ENCODE measurements at regions not wholly inside any gene's neighbourhood (a gene's known extent, or its start where the extent isn't known, plus 50 kb on each side); places are given as distances from the start of the nearest gene placed in this dataset.
A peak's percentile ranks its signal among the peaks of the same experiment; 100 is the strongest.

- Histone ChIP-seq H3K4me1 (ENCODE audit: control insufficient read depth, insufficient read depth, low read length) (no peaks in the 10 kb centered on the region), H3K36me3 (ENCODE audit: control insufficient read depth in 2 of 2, insufficient read depth in 1 of 2, low read length in 2 of 2) (no peaks in the 10 kb centered on the region), H3K4me3 (ENCODE audit: low read depth, low read length) (no peak overlapping the region), H3K9me3 (ENCODE audit: control insufficient read depth, insufficient read depth, low read depth, low read length) (no peaks in the 10 kb centered on the region), H3K27ac (ENCODE audit: extremely low read depth, low read depth, low read length) (no peak overlapping the region)
- CTCF ChIA-PET: interaction anchor here (1.0 kb wide), 2 partner anchors 237 to 396 kb away, joined by 3 read pairs; no protein-coding TSS in a partner anchor
- POLR2A ChIA-PET: no interaction called here
- TF ChIP-seq ZNF776 (tag by site-specific recombination; IDR thresholded peaks at IDR 0.05; ENCODE audit: borderline replicate concordance): no peak
- TF ChIP-seq SALL2 (tag by site-specific recombination; IDR thresholded peaks at IDR 0.05; ENCODE audit: borderline replicate concordance): no peak
- TF ChIP-seq PRDM1 (tag by site-specific recombination; IDR thresholded peaks at IDR 0.05): no peak
- no peak for TF ChIP-seq ZXDB (tag by site-specific recombination; IDR thresholded peaks at IDR 0.05)
- TF ChIP-seq ZNF169 (tag by site-specific recombination; IDR thresholded peaks at IDR 0.05): no peak
- no peak for TF ChIP-seq ZNF610 (tag by site-specific recombination; IDR thresholded peaks at IDR 0.05; ENCODE audit: borderline replicate concordance)
- no peak for TF ChIP-seq AEBP2 (tag by site-specific recombination; IDR thresholded peaks at IDR 0.05; ENCODE audit: borderline replicate concordance)
- TF ChIP-seq ZFHX2 (tag by site-specific recombination; conservative IDR thresholded peaks at IDR 0.05): 0 out of 2 replicates have a peak, but pooled peaks have one; percentile 18
- no peak for TF ChIP-seq ZBTB48 (tag by site-specific recombination; IDR thresholded peaks at IDR 0.05)
These were observed 71.3 kb upstream of the OLFM1 start for GRCh38 chr9:135016037-135016640.

DNA sequence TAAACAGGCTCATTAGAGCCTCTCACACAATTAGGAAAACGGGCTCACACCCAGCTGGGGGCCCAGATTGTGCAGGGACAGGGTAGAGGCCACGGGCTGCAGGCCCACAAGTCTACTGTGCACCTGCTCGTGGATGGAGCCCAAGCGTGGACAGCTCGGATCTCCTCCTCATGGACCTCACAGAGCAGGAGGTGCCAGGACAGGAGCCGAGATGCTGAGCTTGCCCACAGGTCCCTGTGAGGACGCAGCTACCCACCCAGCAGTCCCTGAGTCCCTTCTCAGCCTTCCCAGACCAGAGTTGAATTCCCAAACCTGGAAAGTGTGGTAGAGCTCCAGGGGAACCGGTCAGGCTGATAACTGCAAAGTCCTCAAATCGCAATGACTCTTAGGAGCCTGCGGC lies 70.6 kb upstream of the OLFM1 start:
- POLR2A ChIA-PET: no interaction called here
- H3K4me1 ChIP-seq (ENCODE audit: control insufficient read depth, insufficient read depth, low read length): no peaks in the 10 kb centered on the region
- H3K36me3 ChIP-seq (ENCODE audit: control insufficient read depth in 2 of 2, insufficient read depth in 1 of 2, low read length in 2 of 2): no peaks in the 10 kb centered on the region
- H3K4me3 ChIP-seq (ENCODE audit: low read depth, low read length): no peak overlapping the region
- no peaks in the 10 kb centered on the region for H3K9me3 ChIP-seq (ENCODE audit: control insufficient read depth, insufficient read depth, low read depth, low read length)
- H3K27ac ChIP-seq (ENCODE audit: extremely low read depth, low read depth, low read length): no peak overlapping the region
- CTCF ChIA-PET: interaction anchor here (1.0 kb wide), 1 partner anchor 395 kb away, joined by 3 read pairs; no protein-coding TSS in a partner anchor
- TF ChIP-seq ZNF768 (tag by site-specific recombination; IDR thresholded peaks at IDR 0.05) (no peak), ZNF530 (tag by site-specific recombination; IDR thresholded peaks at IDR 0.05; ENCODE audit: low read depth) (no peak), SP2 (tag by site-specific recombination; IDR thresholded peaks at IDR 0.05) (no peak), ZNF423 (tag by site-specific recombination; IDR thresholded peaks at IDR 0.05) (no peak), ZNF221 (tag by site-specific recombination; IDR thresholded peaks at IDR 0.05; ENCODE audit: borderline replicate concordance) (no peak), BCL11B (tag by site-specific recombination; IDR thresholded peaks at IDR 0.05; ENCODE audit: low read depth) (no peak), ZNF623 (tag by site-specific recombination; IDR thresholded peaks at IDR 0.05) (no peak)
- TF ChIP-seq, protein P1, sequence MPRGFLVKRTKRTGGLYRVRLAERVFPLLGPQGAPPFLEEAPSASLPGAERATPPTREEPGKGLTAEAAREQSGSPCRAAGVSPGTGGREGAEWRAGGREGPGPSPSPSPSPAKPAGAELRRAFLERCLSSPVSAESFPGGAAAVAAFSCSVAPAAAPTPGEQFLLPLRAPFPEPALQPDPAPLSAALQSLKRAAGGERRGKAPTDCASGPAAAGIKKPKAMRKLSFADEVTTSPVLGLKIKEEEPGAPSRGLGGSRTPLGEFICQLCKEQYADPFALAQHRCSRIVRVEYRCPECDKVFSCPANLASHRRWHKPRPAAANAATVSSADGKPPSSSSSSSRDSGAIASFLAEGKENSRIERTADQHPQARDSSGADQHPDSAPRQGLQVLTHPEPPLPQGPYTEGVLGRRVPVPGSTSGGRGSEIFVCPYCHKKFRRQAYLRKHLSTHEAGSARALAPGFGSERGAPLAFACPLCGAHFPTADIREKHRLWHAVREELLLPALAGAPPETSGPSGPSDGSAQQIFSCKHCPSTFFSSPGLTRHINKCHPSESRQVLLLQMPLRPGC (tag by site-specific recombination; IDR thresholded peaks at IDR 0.05): no peak

- H3K9me3 ChIP-seq (ENCODE audit: control insufficient read depth, insufficient read depth, low read depth, low read length): no peaks in the 10 kb centered on the region
- no peaks in the 10 kb centered on the region for H3K36me3 ChIP-seq (ENCODE audit: control insufficient read depth in 2 of 2, insufficient read depth in 1 of 2, low read length in 2 of 2)
- no peak overlapping the region for H3K4me3 ChIP-seq (ENCODE audit: low read depth, low read length)
- CTCF ChIA-PET: no interaction called here
- POLR2A ChIA-PET: no interaction called here
- H3K27ac ChIP-seq (ENCODE audit: extremely low read depth, low read depth, low read length): no peak overlapping the region
- H3K4me1 ChIP-seq (ENCODE audit: control insufficient read depth, insufficient read depth, low read length): no peaks in the 10 kb centered on the region
- TF ChIP-seq ZNF311 (tag by site-specific recombination; IDR thresholded peaks at IDR 0.05; ENCODE audit: borderline replicate concordance) (no peak), ZNF747 (tag by site-specific recombination; IDR thresholded peaks at IDR 0.05) (no peak), ZNF830 (tag by site-specific recombination; IDR thresholded peaks at IDR 0.05; ENCODE audit: low read depth) (no peak), ZFP69B (tag by site-specific recombination; IDR thresholded peaks at IDR 0.05) (no peak), ZNF112 (tag by site-specific recombination; IDR thresholded peaks at IDR 0.05) (no peak), ZNF239 (tag by site-specific recombination; IDR thresholded peaks at IDR 0.05) (no peak), SP3 (tag by site-specific recombination; IDR thresholded peaks at IDR 0.05) (no peak)
- TF ChIP-seq, protein P2, sequence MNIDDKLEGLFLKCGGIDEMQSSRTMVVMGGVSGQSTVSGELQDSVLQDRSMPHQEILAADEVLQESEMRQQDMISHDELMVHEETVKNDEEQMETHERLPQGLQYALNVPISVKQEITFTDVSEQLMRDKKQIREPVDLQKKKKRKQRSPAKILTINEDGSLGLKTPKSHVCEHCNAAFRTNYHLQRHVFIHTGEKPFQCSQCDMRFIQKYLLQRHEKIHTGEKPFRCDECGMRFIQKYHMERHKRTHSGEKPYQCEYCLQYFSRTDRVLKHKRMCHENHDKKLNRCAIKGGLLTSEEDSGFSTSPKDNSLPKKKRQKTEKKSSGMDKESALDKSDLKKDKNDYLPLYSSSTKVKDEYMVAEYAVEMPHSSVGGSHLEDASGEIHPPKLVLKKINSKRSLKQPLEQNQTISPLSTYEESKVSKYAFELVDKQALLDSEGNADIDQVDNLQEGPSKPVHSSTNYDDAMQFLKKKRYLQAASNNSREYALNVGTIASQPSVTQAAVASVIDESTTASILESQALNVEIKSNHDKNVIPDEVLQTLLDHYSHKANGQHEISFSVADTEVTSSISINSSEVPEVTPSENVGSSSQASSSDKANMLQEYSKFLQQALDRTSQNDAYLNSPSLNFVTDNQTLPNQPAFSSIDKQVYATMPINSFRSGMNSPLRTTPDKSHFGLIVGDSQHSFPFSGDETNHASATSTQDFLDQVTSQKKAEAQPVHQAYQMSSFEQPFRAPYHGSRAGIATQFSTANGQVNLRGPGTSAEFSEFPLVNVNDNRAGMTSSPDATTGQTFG (tag by site-specific recombination; IDR thresholded peaks at IDR 0.05; ENCODE audit: borderline replicate concordance): no peak
- TF ChIP-seq, protein P3, sequence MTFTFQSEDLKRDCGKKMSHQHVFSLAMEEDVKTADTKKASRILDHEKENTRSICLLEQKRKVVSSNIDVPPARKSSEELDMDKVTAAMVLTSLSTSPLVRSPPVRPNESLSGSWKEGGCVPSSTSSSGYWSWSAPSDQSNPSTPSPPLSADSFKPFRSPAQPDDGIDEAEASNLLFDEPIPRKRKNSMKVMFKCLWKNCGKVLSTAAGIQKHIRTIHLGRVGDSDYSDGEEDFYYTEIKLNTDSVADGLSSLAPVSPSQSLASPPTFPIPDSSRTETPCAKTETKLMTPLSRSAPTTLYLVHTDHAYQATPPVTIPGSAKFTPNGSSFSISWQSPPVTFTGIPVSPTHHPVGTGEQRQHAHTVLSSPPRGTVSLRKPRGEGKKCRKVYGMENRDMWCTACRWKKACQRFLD (tag by site-specific recombination; IDR thresholded peaks at IDR 0.05): no peak
These were observed 69.6 kb upstream of the OLFM1 start for GRCh38 chr9:135017899-135018298.

Measured in HEK293 (cell line).